ENCODE measurements at regions not wholly inside any gene's neighbourhood (a gene's known extent, or its start where the extent isn't known, plus 50 kb on each side); places are given as distances from the start of the nearest gene placed in this dataset.

DNA sequence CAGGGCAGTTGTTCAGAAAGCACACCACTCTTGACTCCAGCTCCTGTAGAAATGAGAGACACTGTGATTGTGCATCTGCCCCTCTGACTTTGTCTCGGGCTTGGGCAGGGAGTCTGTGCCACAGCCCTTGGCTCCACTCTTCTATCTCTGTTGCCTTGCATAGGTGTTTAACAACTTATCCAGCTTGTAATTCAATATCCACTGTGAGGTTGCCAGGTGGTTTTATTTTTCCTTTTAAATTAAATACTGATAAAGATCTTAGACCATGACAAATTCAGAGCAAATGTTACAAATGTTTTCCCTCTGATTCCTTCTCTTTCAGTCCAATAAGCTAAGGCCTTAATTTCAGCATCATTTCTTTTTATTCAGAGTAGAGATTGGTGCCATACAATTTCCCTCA, 421.7 kb downstream of the STK39 start:
- no peak for TF ChIP-seq CSDC2 (CRISPR knock-in tag; IDR thresholded peaks at IDR 0.05)
- TF ChIP-seq SNAI2 (CRISPR knock-in tag; IDR thresholded peaks at IDR 0.05) = no peak
- no peak for TF ChIP-seq OSR1 (CRISPR knock-in tag; IDR thresholded peaks at IDR 0.05)
- no peak for TF ChIP-seq ZFP30 (CRISPR knock-in tag; IDR thresholded peaks at IDR 0.05)
- TF ChIP-seq, protein P1, sequence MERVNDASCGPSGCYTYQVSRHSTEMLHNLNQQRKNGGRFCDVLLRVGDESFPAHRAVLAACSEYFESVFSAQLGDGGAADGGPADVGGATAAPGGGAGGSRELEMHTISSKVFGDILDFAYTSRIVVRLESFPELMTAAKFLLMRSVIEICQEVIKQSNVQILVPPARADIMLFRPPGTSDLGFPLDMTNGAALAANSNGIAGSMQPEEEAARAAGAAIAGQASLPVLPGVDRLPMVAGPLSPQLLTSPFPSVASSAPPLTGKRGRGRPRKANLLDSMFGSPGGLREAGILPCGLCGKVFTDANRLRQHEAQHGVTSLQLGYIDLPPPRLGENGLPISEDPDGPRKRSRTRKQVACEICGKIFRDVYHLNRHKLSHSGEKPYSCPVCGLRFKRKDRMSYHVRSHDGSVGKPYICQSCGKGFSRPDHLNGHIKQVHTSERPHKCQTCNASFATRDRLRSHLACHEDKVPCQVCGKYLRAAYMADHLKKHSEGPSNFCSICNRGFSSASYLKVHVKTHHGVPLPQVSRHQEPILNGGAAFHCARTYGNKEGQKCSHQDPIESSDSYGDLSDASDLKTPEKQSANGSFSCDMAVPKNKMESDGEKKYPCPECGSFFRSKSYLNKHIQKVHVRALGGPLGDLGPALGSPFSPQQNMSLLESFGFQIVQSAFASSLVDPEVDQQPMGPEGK (CRISPR knock-in tag; IDR thresholded peaks at IDR 0.05; ENCODE audit: borderline replicate concordance) = no peak
- TF ChIP-seq, protein P2, sequence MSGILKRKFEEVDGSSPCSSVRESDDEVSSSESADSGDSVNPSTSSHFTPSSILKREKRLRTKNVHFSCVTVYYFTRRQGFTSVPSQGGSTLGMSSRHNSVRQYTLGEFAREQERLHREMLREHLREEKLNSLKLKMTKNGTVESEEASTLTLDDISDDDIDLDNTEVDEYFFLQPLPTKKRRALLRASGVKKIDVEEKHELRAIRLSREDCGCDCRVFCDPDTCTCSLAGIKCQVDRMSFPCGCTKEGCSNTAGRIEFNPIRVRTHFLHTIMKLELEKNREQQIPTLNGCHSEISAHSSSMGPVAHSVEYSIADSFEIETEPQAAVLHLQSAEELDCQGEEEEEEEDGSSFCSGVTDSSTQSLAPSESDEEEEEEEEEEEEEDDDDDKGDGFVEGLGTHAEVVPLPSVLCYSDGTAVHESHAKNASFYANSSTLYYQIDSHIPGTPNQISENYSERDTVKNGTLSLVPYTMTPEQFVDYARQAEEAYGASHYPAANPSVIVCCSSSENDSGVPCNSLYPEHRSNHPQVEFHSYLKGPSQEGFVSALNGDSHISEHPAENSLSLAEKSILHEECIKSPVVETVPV (CRISPR knock-in tag; IDR thresholded peaks at IDR 0.05) = no peak

All from SK-N-SH treated with all-trans-retinoic acid at 6 μM for 48 hours (cell line).